ENCODE measurements at regions not wholly inside any gene's neighbourhood (a gene's known extent, or its start where the extent isn't known, plus 50 kb on each side); places are given as distances from the start of the nearest gene placed in this dataset.

DNA sequence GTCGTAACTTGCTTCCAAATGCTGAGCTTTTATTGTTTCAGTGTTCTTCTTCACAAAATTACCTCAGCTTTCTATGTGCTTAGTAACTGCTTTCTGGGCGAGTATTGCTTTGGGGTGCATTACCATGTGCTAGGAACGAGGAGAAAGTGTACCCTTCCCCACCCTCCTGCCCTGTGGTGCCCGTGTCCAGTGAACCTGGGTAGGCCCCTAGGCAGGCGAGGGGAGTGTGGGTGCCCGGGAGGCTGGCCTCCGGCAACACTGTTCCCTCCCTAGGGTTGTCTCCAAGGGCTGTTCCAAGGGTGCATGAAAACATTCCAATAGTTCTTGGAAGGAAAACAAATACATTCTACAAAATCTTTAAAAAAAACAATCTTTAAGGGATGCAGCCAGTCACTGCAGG, 216.5 kb upstream of the SOX1 start:
- Histone ChIP-seq H3K4me3 (ENCODE audit: low read depth, low read length) (no peak overlapping the region), H3K9me3 (ENCODE audit: control insufficient read depth, insufficient read depth, low read length) (peaks cover 61% of the 10 kb centered on the region), H3K27me3 (ENCODE audit: control insufficient read depth, insufficient read depth, low read length) (no peaks in the 10 kb centered on the region), H3K27ac (ENCODE audit: low read depth, low read length) (no peak overlapping the region)
- POLR2A ChIA-PET, result no interaction called here
- CTCF ChIA-PET, result no interaction called here
- TF ChIP-seq CTCF (IDR thresholded peaks at IDR 0.05; ENCODE audit: low read depth, low read length), result no peak
- no peak for DNase-seq (ENCODE audit: low read depth, low spot score)

DNA sequence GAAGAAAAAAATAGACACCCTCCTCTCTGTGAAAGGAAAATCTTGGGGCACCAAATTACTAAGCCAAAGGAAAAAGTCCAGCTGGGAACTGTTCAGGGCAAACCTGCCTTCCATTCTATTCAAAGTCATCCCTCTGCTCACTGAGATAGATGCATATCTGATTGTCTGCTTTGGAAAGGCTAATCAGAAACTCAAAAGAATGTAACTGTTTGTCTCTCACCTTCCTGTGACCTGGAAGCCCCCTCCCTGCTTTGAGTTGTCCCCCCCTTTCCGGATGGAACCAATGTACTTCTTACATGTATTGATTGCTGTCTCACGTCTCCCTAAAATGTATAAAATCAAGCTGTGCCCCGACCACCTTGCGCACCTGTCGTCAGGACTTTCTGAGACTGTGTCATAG, 216.0 kb upstream of the SOX1 start:
- no peak overlapping the region for H3K4me3 ChIP-seq (ENCODE audit: low read depth, low read length)
- no peak for TF ChIP-seq CTCF (IDR thresholded peaks at IDR 0.05; ENCODE audit: low read depth, low read length)
- no peak for DNase-seq (ENCODE audit: low read depth, low spot score)
- H3K27ac ChIP-seq (ENCODE audit: low read depth, low read length), result no peak overlapping the region
- H3K9me3 ChIP-seq (ENCODE audit: control insufficient read depth, insufficient read depth, low read length), result peaks cover 61% of the 10 kb centered on the region
- ChIA-PET CTCF (no interaction called here), POLR2A (no interaction called here)
- no peaks in the 10 kb centered on the region for H3K27me3 ChIP-seq (ENCODE audit: control insufficient read depth, insufficient read depth, low read length)

DNA sequence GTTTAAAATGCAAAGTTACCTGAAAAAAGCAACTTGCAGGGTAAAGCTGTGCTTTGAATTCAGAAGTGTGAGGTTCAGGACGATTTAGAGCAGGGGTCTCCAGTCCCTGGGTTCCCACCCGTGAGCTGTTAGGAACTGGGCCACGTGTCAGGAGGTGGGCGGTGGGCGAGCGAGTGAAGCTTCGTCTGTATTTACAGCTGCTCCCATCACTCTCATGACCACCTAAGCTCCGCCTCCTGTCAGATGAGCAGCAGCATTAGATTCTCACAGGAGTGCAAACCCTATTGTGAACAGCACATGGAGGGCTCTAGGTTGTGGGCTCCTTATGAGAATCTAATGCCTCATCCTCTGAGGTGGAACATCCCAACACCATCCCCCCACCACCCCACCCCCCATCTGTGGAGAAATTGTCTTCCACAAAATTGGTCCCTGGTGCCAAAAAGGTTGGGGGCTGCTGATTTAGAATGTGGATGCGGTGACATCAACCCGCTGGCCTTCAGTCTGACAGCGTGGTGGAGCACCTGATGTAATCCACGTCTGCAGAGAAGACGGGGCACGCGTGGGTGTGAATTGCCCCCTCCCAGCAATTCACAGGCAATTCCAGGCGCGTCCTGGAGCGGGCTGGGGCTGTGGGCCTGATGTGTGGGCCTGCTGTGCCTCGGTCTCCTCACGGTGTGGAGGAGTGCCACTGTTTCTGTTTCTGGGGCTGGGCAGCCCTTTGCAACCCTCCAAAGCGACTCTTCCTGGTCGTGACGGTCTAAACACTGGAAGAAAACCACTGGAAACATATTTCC, 214.0 kb upstream of the SOX1 start:
- ChIA-PET CTCF (no interaction called here), POLR2A (no interaction called here)
- DNase-seq (ENCODE audit: low read depth, low spot score), result no peak
- H3K27me3 ChIP-seq (ENCODE audit: control insufficient read depth, insufficient read depth, low read length), result no peaks in the 10 kb centered on the region
- no peak for TF ChIP-seq CTCF (IDR thresholded peaks at IDR 0.05; ENCODE audit: low read depth, low read length)
- H3K27ac ChIP-seq (ENCODE audit: low read depth, low read length), result no peak overlapping the region
- no peak overlapping the region for H3K4me3 ChIP-seq (ENCODE audit: low read depth, low read length)
- peaks cover 71% of the 10 kb centered on the region for H3K9me3 ChIP-seq (ENCODE audit: control insufficient read depth, insufficient read depth, low read length)

DNA sequence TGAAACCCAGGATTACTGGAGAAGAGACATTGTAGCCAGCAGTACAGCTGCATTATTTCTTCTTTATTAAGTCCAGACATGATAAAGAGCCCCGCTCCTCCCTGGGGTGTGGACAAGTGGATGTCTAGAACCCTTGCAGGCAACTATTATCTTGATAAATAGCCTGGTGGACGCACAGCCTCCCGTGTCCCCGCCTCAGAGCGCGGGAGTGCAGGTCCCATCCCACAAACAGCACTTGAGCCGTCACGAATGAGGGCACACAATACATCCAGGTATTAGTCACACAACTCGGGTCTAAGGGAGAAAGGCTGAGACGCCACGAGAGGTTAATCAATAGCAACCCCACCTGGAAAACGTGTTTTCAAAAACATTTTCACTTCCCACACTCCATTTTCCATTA, 213.2 kb upstream of the SOX1 start:
- no peak overlapping the region for H3K27ac ChIP-seq (ENCODE audit: low read depth, low read length)
- peaks cover 79% of the 10 kb centered on the region for H3K9me3 ChIP-seq (ENCODE audit: control insufficient read depth, insufficient read depth, low read length)
- DNase-seq (ENCODE audit: low read depth, low spot score), result no peak
- TF ChIP-seq CTCF (IDR thresholded peaks at IDR 0.05; ENCODE audit: low read depth, low read length), result no peak
- H3K27me3 ChIP-seq (ENCODE audit: control insufficient read depth, insufficient read depth, low read length), result no peaks in the 10 kb centered on the region
- ChIA-PET POLR2A (no interaction called here), CTCF (no interaction called here)
- no peak overlapping the region for H3K4me3 ChIP-seq (ENCODE audit: low read depth, low read length)

DNA sequence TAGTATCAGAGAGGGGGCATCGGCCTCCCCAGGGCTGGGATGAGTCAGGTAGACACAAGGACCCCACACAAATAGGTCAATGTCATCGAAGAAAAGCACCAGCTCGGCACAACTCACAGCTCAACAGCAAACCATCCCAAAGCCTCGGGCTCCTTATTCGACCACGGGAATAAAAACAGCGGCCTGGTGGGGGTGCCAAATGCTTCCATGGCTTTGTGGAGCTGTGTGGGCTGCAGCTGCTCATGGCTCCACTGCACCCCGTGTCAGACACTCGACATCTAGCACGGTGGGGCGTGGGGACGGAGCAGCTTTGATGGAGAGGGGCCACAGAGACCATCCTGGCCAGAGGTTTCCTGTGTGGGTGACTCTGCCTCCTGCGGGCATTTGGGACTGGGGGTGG, 212.5 kb upstream of the SOX1 start:
- no peaks in the 10 kb centered on the region for H3K27me3 ChIP-seq (ENCODE audit: control insufficient read depth, insufficient read depth, low read length)
- TF ChIP-seq CTCF (IDR thresholded peaks at IDR 0.05; ENCODE audit: low read depth, low read length), result no peak
- H3K4me3 ChIP-seq (ENCODE audit: low read depth, low read length), result no peak overlapping the region
- H3K27ac ChIP-seq (ENCODE audit: low read depth, low read length), result no peak overlapping the region
- ChIA-PET CTCF (no interaction called here), POLR2A (no interaction called here)
- DNase-seq (ENCODE audit: low read depth, low spot score), result no peak
- H3K9me3 ChIP-seq (ENCODE audit: control insufficient read depth, insufficient read depth, low read length), result peaks cover 84% of the 10 kb centered on the region
